IPS-NIHi11 (cell line): ENCODE measurements at regions not wholly inside any gene's neighbourhood (a gene's known extent, or its start where the extent isn't known, plus 50 kb on each side); places are given as distances from the start of the nearest gene placed in this dataset.

Source experiments
- DNase-seq: peaks from one replicate; pipeline ENCODE4 v3.0.0; 2012; ENCODE audit warnings: mixed read lengths, low spot score

DNA sequence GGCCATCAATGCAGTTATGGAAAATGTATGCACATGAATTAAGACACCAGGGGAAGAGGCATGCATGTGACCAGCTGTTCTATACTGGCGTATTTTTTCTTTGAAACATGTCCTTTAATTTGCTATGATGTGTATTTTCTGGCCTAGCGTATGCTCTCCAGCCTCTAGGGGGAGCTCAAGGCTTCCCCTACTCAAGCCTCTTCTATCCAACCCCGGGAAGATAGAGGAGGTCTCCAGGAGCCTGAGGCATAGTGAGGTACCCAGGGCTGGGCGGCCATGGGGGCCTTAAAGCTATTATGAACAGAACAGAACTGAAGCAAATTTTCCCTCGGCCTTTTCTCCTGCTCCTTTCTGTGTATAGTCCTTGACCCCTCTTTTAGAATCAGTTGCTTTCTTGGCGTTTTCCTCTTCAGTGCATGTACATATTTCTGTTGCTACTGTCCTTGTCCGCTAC is 528.9 kb downstream of the MAFB start:
- DNase-seq = peak; percentile 67

DNA sequence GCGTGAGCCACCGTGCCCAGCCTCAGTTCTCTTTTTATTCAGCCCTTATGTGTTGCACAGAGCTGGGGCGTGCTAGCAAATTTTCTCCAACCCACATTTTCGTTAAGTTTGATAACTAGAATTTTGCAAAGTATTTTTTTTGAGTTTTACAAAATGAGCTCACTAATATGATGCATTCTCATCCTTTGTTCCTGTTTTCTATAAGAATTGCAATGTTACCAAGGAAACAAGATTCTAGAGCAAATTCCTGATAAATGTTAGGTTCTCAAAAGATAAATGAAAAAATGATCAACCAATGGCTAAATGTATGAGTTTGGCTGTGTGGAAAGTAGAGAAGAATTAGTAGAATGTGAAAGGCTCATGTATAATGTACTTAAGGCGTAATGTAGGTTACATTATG is 529.8 kb downstream of the MAFB start:
- no peak for DNase-seq

DNA sequence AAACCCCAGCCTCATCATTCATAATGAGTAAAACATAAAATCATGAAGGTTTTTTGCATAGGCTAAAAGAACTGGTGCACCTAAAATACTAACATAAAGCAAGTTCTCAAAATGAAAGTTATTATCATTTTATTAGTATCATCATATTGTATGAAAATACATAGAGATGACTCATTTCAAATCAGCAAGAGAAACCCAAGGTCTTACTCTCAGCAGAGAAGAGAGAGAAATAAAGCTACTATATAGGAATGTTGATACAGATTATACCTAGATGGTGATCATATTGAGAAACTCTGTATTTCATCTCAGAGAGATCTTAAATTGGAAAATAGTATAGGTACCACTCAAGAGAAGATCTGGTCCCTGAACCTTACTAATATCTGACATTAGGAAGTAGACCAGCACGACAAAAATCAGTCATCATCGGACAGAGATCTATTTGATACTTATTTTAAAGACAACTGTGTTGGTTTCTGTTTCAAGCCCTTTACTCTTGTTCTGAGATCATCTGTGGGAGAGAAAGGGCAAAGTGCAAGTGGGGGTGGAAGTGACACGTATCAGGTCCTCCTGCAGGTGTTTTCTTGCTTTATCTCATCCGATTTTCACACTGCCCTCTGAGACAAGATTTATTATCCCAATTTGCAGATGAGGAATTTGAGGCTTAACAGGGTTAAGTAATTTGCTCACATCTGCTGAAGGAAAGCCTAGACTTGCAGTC is 532.3 kb downstream of the MAFB start:
- DNase-seq = no peak

DNA sequence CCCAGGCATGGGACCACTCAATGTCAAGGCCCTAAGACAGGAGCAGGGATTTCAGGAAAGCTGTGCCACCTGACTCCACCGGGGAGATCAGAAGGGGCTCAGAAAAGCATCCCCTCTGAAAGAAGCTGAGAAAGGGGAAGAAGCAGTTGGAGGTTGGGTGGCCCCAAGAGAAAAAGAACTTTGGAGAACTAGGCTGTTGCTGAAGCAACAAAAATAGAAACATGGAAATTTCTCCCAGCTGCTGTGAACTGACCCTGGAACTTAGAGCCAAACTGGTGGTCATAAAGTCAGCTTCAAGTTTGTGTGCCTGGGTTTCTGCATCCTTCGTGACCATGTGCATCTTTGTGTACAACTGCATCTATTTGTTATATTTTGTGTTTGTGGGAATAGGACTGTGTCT is 534.5 kb downstream of the MAFB start:
- DNase-seq = no peak

DNA sequence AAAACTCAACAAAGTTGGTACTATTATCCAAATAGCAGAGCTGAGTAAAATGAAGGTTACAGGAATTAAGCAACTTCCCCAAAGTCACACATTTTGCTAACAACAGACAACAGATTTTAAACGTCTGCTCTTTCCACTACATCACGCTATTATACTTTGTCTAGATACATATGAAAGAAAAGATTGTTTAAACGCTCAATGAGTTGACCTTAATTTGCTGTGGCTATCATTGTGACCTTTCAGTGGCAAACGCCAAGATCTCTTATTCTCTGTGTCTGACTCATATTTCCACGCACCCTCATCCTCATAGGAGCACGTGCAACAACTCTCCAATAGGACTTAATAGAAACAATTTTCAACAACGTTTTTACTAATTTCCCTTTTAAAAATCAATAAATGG is 540.1 kb downstream of the MAFB start:
- no peak for DNase-seq

DNA sequence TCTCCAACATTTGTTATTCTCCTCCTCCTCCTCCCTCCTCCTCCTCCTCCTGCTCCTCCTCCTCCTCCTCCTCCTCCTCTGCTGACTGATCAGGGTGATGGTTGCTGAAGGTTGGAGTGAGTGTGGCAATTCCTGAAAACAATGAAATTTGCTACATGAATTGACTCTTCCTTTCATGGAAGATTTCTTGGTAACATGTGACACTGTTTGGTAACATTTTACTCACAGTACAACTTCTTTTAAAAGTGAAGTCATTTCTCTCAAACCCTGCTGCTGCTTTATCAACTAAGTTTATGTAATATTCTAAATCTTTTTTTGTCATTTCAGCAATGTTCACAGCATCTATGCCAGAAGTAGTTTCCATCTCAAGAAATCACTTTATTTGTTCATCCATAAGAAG is 543.0 kb downstream of the MAFB start:
- no peak for DNase-seq

DNA sequence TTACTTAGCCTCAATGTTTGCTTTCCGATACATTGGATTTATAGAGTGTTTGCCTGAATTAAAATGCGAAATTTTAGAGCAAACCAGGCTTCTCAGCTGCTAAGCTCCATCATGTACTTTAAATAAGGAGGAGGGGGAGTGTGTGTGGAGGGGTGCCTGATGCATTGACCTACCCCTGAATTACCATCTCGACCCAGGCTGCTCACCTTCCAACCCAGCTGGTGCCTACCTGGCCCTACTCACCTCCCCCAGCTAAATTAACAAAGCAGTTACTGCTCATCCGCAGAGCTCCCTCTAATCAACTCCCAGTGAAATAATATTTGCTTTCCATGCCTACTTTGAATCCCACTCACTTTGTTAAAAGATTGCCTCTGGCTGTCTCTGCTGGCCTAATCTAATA is 544.5 kb downstream of the MAFB start:
- no peak for DNase-seq

DNA sequence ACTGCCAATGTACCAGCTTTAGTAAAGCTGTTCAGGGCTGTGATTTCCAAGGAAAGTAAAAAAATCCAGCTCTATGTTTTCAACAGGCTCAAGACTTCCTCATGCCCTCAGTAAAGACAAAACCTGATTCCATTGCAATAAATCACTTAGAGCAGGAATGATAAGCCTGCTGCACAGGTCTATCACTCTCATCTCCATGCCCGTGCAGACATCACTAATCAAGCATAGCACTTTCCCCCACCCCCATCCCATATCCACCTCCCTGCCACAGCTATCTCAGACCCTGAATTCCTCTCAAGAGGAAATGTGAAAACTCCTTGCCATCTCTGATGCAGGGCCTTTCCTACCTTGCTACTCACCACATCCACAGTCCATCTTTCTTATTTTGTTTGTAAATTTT is 554.9 kb downstream of the MAFB start:
- no peak for DNase-seq

DNA sequence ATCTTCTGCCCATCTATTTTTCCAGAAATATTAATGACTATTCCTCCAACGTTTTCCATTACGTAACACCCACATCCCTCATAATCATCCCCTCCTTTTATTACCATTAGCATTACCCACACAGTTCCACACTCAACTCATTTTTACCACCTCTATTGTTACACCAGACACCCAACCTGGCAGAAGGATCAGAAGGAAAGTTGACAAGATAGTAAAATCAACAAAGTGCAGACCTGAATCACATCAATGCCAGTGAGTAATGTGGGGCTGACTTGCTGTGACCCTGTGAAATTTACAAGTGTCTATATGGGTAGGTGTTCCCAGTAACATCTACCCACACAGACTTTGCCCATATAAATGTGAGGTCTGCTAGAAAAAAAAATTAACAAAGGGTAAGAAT is 568.2 kb downstream of the MAFB start:
- DNase-seq = no peak

DNA sequence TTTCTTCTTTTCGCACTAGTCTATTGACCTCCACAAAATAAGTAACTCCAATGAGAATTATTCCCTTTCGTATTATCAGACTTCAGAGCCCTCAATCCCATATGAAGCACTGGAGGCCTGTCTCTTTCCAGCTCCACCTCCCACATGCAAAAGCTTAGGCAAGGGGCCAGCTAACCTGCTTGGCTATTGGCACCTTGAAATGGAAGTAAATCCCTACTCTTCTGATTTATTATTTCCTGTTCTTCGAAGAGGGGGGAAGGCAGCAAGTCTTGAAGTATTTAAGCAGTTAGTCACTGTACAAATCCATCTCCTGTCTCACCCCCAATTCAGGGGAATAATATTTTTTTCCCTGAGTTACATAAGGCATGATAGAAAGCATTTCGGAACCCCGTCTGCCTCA is 577.8 kb downstream of the MAFB start:
- no peak for DNase-seq

DNA sequence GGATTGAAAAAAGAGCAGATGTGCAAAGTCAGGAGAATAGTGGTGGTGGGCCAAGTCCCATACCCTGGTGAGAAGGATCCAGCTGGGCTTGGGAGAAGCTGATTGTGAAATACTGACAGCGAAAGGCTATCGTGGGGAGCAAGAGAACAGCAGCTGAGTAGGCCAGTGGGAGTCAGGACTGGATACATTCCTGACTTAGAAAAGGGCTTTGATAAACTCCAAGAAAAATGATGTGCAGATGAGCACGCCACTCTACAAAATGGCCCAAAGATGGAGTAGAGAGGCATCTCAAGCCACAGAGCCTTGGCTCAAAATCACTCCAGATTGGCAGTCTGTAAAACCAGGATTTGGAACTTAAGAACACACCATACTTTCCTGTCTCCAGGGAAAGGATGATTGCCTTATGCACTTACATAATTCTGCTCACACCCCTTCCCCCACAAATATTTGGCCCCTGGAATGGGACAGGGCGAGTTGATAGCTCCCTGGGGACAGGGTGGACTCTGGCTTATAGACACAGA is 578.7 kb downstream of the MAFB start:
- no peak for DNase-seq

DNA sequence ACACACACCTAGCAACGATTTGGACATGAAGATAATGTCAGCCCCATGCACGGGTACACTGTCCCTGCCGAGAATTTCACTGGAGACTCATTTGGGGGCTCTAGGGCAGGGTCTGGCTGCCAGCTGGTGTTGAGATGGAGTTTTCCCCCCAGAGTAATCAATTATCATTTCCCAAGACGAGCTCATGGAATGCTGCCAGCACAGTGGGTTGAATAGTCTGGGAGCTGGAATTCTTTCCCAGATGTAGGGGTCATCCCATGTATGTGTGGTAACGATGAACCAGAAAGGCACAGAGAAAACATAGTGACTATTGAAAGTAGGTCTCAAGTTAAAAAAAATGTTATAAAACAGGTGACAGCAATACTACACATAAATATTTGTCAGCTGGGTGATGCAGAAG is 579.9 kb downstream of the MAFB start:
- no peak for DNase-seq

DNA sequence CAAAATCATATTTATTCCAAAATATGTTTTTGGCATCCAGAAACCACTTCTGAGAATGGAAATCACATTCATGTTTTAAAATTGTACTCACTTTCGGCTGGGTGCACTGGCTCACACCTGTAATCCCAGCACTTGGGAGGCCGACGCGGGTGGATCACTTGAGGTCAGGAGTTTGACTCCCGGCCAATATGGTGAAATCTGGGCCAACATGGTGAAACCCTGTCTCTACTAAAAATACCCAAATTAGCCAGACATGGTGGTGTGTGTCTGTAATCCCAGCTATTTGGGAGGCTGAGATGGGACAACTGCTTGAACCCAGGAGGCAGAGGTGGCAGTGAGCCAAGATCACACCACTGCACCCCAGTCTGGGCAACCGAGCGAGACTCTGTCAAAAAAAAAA is 580.7 kb downstream of the MAFB start:
- DNase-seq = no peak

DNA sequence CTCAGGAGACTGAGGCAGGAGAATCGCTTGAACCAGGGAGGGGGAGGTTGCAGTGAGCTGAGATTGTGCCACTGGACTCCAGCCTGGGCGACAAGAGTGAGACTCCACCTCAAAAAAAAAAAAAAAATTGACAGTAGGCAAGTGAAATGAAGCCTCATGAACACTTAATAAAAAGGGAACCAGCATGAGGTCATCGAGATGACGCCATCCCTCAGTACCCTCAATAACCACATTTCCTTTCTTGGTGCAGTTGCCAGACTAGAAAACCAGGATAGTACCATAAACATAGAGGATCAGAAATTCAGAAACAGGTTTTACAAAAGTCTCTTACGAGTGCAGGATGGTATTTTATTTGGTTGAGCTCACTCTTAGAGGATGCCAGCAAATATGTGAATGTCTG is 584.1 kb downstream of the MAFB start:
- no peak for DNase-seq

DNA sequence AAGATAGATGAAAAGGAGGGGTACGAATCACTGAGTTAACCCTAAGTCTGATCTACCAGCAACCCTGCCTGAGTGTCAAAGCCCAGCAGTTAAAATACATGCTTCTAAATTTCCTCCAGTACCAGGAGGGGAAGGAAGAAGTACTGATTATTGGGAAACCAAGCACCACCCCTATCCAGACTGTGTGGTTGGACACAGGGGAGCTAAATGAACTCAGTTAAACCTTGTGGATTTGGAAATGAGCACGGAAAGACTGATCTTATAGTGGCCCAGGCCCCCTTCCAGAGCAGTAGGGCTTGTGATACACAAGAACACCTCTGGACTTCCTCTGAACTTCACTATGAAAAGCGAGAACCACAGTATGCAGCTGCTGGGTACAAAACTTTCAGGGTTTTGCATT is 585.6 kb downstream of the MAFB start:
- no peak for DNase-seq

DNA sequence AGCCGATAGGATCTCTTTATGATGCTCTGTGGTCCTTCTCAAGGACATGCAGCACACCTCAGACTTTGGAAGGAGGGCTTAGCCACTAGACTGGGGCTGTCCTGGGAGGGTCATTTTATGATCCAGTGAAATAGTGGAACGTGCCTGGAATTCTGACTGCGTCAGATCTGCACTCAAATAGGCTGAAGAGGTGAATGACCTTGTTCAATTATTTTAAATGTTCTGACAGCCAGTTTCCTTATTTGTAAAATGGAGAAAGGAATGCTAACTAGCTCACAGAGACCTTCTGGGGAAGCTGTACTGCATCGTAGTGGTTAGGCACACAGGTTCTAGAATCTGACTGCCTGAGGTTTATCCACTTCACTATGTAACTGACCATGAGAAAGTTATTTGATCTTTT is 587.5 kb downstream of the MAFB start:
- DNase-seq = no peak

DNA sequence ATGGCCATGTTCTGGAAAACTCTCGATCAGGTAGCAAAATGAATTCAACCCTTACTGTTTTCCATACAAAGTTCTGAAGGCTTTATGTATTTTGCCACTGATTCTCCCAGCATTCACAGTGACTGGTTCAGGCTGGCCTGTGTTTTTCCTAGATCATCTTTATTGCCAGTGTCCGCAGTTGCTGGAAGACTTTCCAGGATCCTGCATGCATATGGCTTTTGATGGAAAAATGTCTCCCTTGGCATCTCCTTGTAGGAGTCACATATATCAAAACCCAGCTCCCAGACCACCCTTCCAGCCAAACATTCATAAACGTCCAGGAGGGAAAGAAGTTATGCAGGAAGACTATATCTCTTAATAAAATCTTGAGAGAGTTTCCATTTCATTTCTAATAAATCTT is 588.8 kb downstream of the MAFB start:
- DNase-seq = no peak

DNA sequence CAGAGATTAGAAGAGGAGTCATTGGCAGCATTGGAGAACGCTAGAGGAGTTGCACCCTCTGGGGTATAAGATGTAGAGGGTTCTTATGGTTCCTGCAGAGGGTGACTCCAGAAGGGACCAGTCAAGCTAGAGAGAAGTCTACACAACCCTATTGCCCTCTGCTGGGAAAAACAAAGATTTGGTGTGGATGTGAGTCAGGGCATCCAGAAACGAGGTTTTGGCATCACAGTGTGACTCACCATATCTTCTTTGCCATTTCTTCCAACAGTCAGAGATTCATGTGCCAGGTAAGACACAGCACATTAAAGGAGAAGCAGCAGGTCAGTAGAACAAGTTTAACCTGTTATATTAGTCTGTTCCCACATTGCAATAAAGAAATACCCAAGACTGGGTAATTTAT is 598.8 kb downstream of the MAFB start:
- no peak for DNase-seq

DNA sequence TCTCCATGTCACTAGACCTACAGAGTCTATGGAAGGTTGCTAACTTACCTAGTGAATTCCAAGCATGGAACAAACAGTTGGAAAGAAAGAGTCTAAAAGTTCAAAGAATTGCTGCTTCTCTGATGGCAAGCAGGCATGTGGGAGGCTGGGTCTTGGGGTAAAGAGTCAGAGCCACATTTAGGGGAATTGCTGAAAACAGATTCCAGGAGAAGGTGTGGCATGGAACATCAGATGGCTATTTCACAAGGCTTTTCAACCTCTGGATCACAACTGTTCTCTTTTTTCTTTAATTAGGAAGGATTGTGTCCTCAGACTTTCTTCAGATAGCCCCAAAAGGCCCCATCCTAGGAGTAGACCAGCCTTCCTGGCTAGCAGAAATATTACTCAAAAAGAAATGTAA is 601.5 kb downstream of the MAFB start:
- no peak for DNase-seq

DNA sequence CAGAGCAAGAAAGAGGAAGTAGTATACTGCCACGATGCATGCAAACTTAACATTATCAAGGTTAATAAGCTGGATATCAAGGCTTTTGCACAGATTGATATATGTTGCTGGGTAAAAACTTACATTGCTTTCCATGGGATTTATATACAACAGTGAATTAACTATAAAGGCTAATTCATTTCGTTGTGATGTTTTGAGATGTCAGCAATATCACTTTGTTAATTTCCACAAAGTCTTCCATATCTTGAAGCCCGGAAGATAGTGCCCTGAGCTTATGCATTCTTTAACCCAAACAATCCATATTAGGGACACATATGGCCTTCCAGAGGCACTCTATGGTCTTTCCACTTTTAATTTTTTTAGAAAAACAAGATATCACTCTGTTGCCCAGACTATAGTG is 603.5 kb downstream of the MAFB start:
- no peak for DNase-seq

DNA sequence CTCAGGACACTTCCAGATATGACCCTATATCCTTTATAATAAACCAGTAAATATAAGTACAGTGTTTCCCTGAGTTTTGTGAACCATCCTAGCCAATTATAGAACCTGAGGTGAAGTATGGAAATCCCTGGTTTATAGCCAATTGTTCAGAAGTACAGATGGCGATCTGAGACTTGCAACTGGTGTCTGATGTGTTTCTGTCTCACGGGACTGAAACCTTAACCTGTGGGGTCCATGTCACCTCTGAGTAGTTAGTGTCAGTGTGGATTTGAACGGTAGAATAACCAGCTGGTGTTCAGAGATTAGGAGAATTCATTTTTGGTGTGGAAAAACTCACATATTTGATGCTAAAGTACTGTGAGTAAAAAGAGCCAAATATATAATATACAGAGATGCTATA is 606.6 kb downstream of the MAFB start:
- DNase-seq = no peak

DNA sequence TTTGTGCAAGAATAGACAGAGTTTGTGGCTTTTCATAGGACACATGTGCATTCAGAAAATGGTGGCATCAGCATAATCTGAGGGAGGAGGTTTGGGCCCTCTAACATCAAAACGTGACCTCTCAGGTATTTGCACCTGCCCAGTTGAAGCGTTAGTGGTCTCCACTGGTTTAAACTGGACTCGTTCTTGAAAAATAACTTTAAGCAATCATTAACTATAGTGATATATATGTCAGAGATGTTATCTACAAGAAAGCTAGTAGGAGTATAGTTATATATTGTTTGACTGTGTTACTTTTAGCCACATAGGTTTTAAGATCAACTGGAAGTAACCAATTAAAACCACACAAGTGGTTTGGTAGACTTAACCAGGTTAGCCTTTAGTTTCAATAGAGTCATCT is 607.4 kb downstream of the MAFB start:
- DNase-seq = no peak

DNA sequence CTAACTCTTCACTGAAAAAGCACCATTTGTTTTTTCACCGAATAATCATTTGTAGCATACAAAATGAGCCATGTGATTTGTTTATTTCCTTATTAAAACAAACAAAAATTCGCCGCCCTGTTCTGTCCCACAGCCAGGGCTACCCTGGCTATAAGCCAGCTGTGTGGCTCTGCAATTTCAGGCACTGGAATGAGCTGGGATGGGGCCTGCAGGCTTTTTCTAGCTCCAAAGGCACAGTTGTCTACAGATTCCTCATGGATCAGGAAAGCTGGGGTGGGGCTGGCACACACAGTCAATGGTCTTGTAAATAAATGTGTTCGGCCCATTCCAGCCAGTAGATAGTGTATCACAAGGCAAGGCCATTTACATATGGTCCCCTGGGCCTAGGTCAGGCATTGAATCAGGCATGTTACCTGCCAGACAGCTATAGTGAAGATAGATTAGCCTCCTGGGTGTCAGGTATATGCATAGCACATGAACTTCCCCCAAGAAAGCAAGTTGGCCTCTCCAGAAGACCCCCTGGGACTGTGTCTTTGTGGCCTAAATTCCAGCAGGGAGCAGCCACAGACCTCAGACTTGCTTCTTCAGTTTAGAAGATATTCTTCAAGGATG is 608.9 kb downstream of the MAFB start:
- DNase-seq = no peak

DNA sequence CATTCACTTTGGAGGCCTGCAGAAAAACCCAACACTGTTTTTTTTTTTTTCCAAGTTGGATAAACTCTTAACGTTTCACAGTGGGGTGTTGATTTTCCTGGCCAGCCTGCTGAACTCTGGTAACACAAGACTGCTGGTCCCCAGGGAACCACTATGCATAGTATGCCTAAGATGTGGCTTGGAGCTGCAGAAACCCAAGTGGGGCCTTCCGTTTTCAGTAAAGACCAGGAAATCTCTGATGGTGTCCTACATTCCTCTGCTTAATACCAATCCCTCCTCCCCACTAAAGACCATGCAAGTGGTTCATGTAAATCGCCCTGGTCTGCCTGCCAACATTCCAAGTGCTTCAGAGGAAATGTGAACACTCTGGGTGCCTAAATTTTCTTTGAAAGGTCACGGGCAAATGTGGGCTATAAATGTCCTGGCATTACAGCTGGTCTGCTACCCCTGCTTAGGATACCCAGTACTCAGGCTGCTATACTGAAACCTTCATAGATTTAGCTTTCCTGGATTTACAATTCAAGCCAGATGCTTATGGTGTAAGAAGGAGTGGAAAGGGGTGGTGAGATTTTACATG is 615.4 kb downstream of the MAFB start:
- DNase-seq = peak; percentile 42
